ENCODE measurements at regions not wholly inside any gene's neighbourhood (a gene's known extent, or its start where the extent isn't known, plus 50 kb on each side); places are given as distances from the start of the nearest gene placed in this dataset.
"Not testable (repeated sequence)": the region's sequence is repeated elsewhere in the genome, so short reads cannot be mapped to it uniquely, and the experiment has no call there.

GRCh38 chr3:124364317-124365020 lies 365.8 kb upstream of the UMPS start:
- no peak for DNase-seq (ENCODE audit: low spot score)

GRCh38 chr3:124366655-124367054 lies 363.6 kb upstream of the UMPS start:
- not testable (repeated sequence) for DNase-seq (ENCODE audit: low spot score)

- no peak for DNase-seq (ENCODE audit: low spot score)
These were observed 357.5 kb upstream of the UMPS start for GRCh38 chr3:124372775-124373174.

- no peak for DNase-seq (ENCODE audit: low spot score)
These were observed 356.7 kb upstream of the UMPS start for GRCh38 chr3:124373524-124373923.

GRCh38 chr3:124374583-124374982 lies 355.7 kb upstream of the UMPS start:
- no peak for DNase-seq (ENCODE audit: low spot score)

GRCh38 chr3:124381575-124382333 lies 348.5 kb upstream of the UMPS start:
- DNase-seq (ENCODE audit: low spot score): no peak

- DNase-seq (ENCODE audit: low spot score): no peak
These were observed 347.2 kb upstream of the UMPS start for GRCh38 chr3:124383051-124383450.

GRCh38 chr3:124383846-124384466 lies 346.3 kb upstream of the UMPS start:
- DNase-seq (ENCODE audit: low spot score): no peak

GRCh38 chr3:124384527-124384926 lies 345.7 kb upstream of the UMPS start:
- no peak for DNase-seq (ENCODE audit: low spot score)

- no peak for DNase-seq (ENCODE audit: low spot score)
These were observed 344.3 kb upstream of the UMPS start for GRCh38 chr3:124385996-124386395.

GRCh38 chr3:124386996-124387595 lies 343.2 kb upstream of the UMPS start:
- no peak for DNase-seq (ENCODE audit: low spot score)

GRCh38 chr3:124391774-124392173 lies 338.5 kb upstream of the UMPS start:
- DNase-seq (ENCODE audit: low spot score): no peak

GRCh38 chr3:124393340-124393739 lies 336.9 kb upstream of the UMPS start:
- DNase-seq (ENCODE audit: low spot score): no peak

GRCh38 chr3:124395162-124395561 lies 335.1 kb upstream of the UMPS start:
- no peak for DNase-seq (ENCODE audit: low spot score)

- no peak for DNase-seq (ENCODE audit: low spot score)
These were observed 334.5 kb upstream of the UMPS start for GRCh38 chr3:124395584-124396338.

GRCh38 chr3:124396339-124396950 lies 333.8 kb upstream of the UMPS start:
- no peak for DNase-seq (ENCODE audit: low spot score)

- no peak for DNase-seq (ENCODE audit: low spot score)
These were observed 333.2 kb upstream of the UMPS start for GRCh38 chr3:124397088-124397487.

GRCh38 chr3:124398594-124398993 lies 331.7 kb upstream of the UMPS start:
- DNase-seq (ENCODE audit: low spot score): no peak

GRCh38 chr3:124401843-124402242 lies 328.4 kb upstream of the UMPS start:
- DNase-seq (ENCODE audit: low spot score): peak; percentile 3

GRCh38 chr3:124402791-124403190 lies 327.5 kb upstream of the UMPS start:
- DNase-seq (ENCODE audit: low spot score): no peak

GRCh38 chr3:124404621-124405020 lies 325.6 kb upstream of the UMPS start:
- no peak for DNase-seq (ENCODE audit: low spot score)

- no peak for DNase-seq (ENCODE audit: low spot score)
These were observed 323.0 kb upstream of the UMPS start for GRCh38 chr3:124407260-124407659.
